ENCODE measurements at regions not wholly inside any gene's neighbourhood (a gene's known extent, or its start where the extent isn't known, plus 50 kb on each side); places are given as distances from the start of the nearest gene placed in this dataset.

DNA sequence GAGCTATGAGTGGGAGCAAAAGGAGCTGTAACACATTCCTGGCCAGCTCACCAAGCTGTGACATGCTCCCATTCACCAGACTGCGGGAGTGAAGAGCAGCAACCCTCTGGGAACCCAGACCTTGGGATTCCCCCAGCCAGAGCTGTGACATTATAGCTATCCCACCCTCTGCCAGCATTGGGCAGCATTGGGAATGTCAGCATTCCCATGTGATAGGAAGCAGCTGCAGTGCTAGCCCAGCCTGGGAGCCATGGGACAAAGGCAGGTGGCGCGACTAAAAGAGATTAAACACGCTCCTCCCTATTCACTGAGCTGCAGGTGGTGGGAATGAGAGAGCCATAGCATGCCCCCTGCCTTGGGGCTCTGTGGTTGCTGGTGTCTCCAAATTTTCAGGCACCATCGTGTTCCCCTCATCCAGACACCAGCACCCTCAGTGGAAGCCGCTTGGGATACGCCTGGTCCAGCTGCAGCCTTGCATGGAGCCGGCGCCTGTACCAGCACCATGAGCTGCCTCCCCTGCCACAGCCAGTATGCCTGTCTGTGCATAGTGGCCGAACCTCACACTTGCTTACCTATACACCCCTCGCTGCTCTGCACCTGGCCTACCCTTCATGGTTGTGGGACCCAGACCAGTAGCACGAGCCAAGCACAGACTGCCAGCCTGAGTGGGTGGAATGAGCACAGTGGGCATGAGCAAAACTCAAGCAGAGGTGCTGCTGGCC lies 695.6 kb upstream of the GCFC2 start:
- ATAC-seq: no peak
- TF ChIP-seq OSR1 (CRISPR knock-in tag; IDR thresholded peaks at IDR 0.05) (no peak), SNAI2 (CRISPR knock-in tag; IDR thresholded peaks at IDR 0.05) (no peak), ZNF8 (CRISPR knock-in tag; IDR thresholded peaks at IDR 0.05) (no peak), ZNF70 (CRISPR knock-in tag; IDR thresholded peaks at IDR 0.05) (no peak), TCF4 (CRISPR knock-in tag; IDR thresholded peaks at IDR 0.05; ENCODE audit: borderline replicate concordance) (no peak), PPARA (CRISPR knock-in tag; IDR thresholded peaks at IDR 0.05; ENCODE audit: borderline replicate concordance) (no peak), GLIS3 (CRISPR knock-in tag; IDR thresholded peaks at IDR 0.05) (no peak), ZC3H10 (CRISPR knock-in tag; IDR thresholded peaks at IDR 0.05) (no peak), POU6F1 (CRISPR knock-in tag; IDR thresholded peaks at IDR 0.05; ENCODE audit: borderline replicate concordance, low read depth) (no peak), ZFP30 (CRISPR knock-in tag; IDR thresholded peaks at IDR 0.05) (no peak), CSDC2 (CRISPR knock-in tag; IDR thresholded peaks at IDR 0.05) (no peak), ISL1 (CRISPR knock-in tag; IDR thresholded peaks at IDR 0.05) (no peak), ZFP3 (CRISPR knock-in tag; IDR thresholded peaks at IDR 0.05) (no peak), BACH2 (CRISPR knock-in tag; IDR thresholded peaks at IDR 0.05; ENCODE audit: borderline replicate concordance) (no peak), ARNTL (CRISPR knock-in tag; IDR thresholded peaks at IDR 0.05; ENCODE audit: borderline replicate concordance, low read depth) (no peak), ESRRG (CRISPR knock-in tag; IDR thresholded peaks at IDR 0.05) (no peak)
- TF ChIP-seq, protein P1, sequence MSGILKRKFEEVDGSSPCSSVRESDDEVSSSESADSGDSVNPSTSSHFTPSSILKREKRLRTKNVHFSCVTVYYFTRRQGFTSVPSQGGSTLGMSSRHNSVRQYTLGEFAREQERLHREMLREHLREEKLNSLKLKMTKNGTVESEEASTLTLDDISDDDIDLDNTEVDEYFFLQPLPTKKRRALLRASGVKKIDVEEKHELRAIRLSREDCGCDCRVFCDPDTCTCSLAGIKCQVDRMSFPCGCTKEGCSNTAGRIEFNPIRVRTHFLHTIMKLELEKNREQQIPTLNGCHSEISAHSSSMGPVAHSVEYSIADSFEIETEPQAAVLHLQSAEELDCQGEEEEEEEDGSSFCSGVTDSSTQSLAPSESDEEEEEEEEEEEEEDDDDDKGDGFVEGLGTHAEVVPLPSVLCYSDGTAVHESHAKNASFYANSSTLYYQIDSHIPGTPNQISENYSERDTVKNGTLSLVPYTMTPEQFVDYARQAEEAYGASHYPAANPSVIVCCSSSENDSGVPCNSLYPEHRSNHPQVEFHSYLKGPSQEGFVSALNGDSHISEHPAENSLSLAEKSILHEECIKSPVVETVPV (CRISPR knock-in tag; IDR thresholded peaks at IDR 0.05): no peak
- TF ChIP-seq, protein P2, sequence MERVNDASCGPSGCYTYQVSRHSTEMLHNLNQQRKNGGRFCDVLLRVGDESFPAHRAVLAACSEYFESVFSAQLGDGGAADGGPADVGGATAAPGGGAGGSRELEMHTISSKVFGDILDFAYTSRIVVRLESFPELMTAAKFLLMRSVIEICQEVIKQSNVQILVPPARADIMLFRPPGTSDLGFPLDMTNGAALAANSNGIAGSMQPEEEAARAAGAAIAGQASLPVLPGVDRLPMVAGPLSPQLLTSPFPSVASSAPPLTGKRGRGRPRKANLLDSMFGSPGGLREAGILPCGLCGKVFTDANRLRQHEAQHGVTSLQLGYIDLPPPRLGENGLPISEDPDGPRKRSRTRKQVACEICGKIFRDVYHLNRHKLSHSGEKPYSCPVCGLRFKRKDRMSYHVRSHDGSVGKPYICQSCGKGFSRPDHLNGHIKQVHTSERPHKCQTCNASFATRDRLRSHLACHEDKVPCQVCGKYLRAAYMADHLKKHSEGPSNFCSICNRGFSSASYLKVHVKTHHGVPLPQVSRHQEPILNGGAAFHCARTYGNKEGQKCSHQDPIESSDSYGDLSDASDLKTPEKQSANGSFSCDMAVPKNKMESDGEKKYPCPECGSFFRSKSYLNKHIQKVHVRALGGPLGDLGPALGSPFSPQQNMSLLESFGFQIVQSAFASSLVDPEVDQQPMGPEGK (CRISPR knock-in tag; IDR thresholded peaks at IDR 0.05; ENCODE audit: borderline replicate concordance): no peak

DNA sequence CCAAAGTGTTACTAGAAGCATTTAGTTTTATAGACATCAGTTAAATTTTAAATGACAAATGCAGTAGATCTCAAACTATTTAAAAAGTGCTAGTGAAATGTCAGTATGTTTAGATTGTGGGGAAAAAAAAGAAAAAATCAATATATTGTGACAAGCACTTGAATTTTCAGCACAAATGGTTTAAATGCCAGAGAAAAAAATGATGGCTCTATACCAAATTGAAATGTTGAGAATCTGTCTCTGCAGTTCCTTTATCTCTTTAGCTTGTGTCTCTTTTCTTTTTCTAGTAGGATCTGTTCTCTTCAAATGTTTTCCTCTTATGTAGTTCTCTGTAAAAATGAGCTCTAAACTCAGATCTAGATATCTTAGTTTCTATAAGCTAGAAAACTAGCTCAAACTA lies 682.6 kb upstream of the GCFC2 start:
- TF ChIP-seq CSDC2 (CRISPR knock-in tag; IDR thresholded peaks at IDR 0.05) (no peak), GLIS3 (CRISPR knock-in tag; IDR thresholded peaks at IDR 0.05) (no peak), PPARA (CRISPR knock-in tag; IDR thresholded peaks at IDR 0.05; ENCODE audit: borderline replicate concordance) (no peak), ARNTL (CRISPR knock-in tag; IDR thresholded peaks at IDR 0.05; ENCODE audit: borderline replicate concordance, low read depth) (no peak), ESRRG (CRISPR knock-in tag; IDR thresholded peaks at IDR 0.05) (no peak), ZC3H10 (CRISPR knock-in tag; IDR thresholded peaks at IDR 0.05) (no peak), TOX (CRISPR knock-in tag; IDR thresholded peaks at IDR 0.05; ENCODE audit: borderline replicate concordance) (no peak), ISL1 (CRISPR knock-in tag; IDR thresholded peaks at IDR 0.05) (no peak), OSR1 (CRISPR knock-in tag; IDR thresholded peaks at IDR 0.05) (no peak), CREB5 (CRISPR knock-in tag; IDR thresholded peaks at IDR 0.05; ENCODE audit: low read depth) (no peak)
- TF ChIP-seq, protein P2 (CRISPR knock-in tag; IDR thresholded peaks at IDR 0.05; ENCODE audit: borderline replicate concordance): no peak
- no peak for ATAC-seq

DNA sequence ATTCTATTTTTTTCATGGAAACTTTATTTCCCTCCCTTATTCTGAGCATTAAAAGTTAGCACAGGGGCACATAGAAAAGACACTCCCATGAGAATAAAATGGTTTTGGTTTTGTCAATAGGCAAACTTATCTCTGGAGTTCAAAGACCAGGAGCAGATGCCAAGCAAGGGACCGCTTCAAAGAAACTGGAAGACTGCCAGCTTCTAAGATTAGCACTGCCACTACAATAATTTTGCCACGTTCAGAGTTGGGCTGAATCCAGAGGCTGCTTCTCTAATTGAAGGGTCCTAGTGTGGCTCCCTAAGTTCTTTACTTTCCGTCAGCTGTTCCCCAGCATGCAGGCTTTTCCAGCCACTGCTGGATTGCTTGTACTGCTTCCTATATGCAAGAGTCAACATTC lies 681.0 kb upstream of the GCFC2 start:
- TF ChIP-seq BACH2 (CRISPR knock-in tag; IDR thresholded peaks at IDR 0.05; ENCODE audit: borderline replicate concordance): no peak
- TF ChIP-seq ESRRG (CRISPR knock-in tag; IDR thresholded peaks at IDR 0.05): no peak
- no peak for TF ChIP-seq POU6F1 (CRISPR knock-in tag; IDR thresholded peaks at IDR 0.05; ENCODE audit: borderline replicate concordance, low read depth)
- TF ChIP-seq ARNTL (CRISPR knock-in tag; IDR thresholded peaks at IDR 0.05; ENCODE audit: borderline replicate concordance, low read depth): no peak
- no peak for TF ChIP-seq CSDC2 (CRISPR knock-in tag; IDR thresholded peaks at IDR 0.05)
- TF ChIP-seq, protein P3, sequence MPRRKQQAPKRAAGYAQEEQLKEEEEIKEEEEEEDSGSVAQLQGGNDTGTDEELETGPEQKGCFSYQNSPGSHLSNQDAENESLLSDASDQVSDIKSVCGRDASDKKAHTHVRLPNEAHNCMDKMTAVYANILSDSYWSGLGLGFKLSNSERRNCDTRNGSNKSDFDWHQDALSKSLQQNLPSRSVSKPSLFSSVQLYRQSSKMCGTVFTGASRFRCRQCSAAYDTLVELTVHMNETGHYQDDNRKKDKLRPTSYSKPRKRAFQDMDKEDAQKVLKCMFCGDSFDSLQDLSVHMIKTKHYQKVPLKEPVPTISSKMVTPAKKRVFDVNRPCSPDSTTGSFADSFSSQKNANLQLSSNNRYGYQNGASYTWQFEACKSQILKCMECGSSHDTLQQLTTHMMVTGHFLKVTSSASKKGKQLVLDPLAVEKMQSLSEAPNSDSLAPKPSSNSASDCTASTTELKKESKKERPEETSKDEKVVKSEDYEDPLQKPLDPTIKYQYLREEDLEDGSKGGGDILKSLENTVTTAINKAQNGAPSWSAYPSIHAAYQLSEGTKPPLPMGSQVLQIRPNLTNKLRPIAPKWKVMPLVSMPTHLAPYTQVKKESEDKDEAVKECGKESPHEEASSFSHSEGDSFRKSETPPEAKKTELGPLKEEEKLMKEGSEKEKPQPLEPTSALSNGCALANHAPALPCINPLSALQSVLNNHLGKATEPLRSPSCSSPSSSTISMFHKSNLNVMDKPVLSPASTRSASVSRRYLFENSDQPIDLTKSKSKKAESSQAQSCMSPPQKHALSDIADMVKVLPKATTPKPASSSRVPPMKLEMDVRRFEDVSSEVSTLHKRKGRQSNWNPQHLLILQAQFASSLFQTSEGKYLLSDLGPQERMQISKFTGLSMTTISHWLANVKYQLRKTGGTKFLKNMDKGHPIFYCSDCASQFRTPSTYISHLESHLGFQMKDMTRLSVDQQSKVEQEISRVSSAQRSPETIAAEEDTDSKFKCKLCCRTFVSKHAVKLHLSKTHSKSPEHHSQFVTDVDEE (CRISPR knock-in tag; IDR thresholded peaks at IDR 0.05): no peak
- TF ChIP-seq ZFP3 (CRISPR knock-in tag; IDR thresholded peaks at IDR 0.05): no peak
- TF ChIP-seq, protein P2 (CRISPR knock-in tag; IDR thresholded peaks at IDR 0.05; ENCODE audit: borderline replicate concordance): no peak
- no peak for ATAC-seq

All from SK-N-SH treated with all-trans-retinoic acid at 6 μM for 48 hours (cell line).